HG02981 (cell line): ENCODE measurements at regions not wholly inside any gene's neighbourhood (a gene's known extent, or its start where the extent isn't known, plus 50 kb on each side); places are given as distances from the start of the nearest gene placed in this dataset.
"Not testable (repeated sequence)": the region's sequence is repeated elsewhere in the genome, so short reads cannot be mapped to it uniquely, and the experiment has no call there.

Source experiments
- ATAC-seq: cut with Tn5 transposase; IDR thresholded peaks from one replicate; pipeline ENCODE4 v1.9.1; 2021; ENCODE audit warnings: mild to moderate bottlenecking, moderate library complexity; ENCODE audit not compliant: unreplicated experiment

DNA sequence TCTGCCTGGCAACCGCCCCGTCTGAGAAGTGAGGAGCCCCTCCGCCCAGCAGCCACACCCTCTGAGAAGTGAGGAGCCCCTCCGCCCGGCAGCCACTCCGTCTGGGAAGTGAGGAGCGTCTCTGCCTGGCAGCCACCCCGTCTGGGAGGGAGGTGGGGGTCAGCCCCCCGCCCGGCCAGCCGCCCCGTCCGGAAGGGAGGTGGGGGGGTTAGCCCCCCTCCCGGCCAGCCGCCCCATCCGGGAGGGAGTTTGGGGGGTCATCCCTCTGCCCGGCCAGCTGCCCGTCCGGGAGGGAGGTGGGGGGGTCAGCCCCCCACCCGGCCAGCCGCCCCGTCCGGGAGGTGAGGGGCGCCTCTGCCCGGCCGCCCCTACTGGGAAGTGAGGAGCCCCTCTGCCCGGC is 269.0 kb downstream of the FAM72C start:
- ATAC-seq, result not testable (repeated sequence)

DNA sequence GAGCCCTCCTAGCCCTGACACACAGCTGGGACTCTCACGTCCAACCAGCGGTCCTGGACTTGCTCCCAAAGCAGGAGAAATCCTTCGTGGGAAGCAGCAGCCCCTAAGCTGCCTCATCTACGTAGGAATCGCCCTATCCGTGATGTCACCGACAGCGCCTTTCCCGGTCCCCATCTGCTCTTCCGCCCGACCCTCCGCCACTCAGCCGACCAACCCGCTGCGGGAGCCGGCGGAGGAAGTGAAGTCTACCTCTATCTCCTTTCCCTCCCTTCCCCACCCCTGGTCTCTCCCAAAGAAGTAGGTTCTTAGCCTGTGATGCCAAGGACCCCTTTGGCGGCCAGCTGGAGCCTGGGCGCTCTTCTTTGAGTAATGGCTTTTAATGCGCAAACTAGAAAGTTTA is 272.1 kb downstream of the FAM72C start:
- ATAC-seq, result no peak

GRCh38 chr1:143699115-143699514 is 272.7 kb downstream of the FAM72C start:
- ATAC-seq, result no peak

GRCh38 chr1:143698016-143698415 is 273.8 kb downstream of the FAM72C start:
- ATAC-seq, result no peak

DNA sequence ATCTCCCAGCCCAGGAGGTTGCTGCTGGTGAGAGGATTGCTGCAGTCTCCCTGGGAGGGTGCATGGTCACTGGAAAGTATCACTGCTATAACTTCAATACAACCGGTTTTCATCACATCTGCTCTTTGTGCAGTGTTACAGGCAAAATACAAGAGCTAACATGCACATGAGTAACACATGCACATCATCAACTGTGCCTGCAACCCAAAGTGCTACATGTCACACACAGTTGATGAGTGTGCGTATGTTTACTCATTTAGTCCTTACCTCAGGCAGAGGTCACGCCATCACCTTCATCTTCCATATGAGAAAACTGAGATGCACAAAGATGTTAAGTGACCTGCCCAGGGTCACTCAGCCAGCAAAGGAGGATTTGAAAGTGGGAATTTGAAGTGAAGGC is 277.7 kb downstream of the FAM72C start:
- ATAC-seq, result no peak

GRCh38 chr1:143691971-143692529 is 279.7 kb downstream of the FAM72C start:
- no peak for ATAC-seq

DNA sequence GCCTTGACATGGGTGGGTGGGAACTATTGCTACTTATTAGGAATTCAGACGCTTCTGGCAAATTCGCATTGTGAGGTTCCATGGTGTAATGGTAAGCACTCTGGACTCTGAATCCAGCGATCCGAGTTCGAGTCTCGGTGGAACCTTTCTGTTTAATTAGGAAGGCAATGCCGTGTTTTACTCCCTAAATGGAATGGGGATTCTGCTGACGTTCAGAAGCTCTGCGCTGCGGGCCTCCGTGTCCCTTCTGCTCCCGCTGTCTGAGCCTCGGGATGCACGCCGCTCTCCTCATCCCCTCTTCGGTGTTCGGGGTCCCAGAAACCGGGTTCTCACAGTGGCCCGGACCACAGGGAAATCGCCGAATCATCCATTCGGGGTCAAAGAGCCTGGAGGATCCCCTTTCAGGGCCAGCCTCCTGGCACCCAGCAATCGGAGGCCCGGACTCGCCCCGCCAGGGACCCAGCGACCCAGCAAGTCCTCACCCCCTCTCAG is 280.3 kb downstream of the FAM72C start:
- ATAC-seq, result no peak

- ATAC-seq, result no peak
These were observed 282.0 kb downstream of the FAM72C start for GRCh38 chr1:143689781-143690180.

- ATAC-seq, result no peak
These were observed 291.5 kb downstream of the FAM72C start for GRCh38 chr1:143680304-143680703.

DNA sequence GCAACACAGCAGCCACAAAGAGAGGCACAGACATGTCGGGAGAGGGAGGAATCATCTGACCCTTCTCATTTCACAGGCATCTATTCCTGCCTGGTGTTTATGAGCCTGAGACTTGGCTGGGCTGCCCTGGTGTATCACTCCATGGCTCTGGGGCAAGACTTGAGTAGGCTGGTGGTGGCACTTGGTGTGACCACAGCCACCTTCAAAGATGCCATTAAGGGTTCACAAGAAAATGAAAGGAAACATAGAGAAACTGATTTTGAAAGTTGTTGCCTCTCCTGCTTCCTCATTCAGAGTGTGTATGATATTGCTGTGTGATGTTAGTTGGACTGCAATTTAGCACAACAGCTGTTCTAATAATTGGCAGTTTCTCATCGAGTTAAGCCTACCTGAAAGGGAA is 298.8 kb downstream of the FAM72C start:
- ATAC-seq, result no peak

GRCh38 chr1:143667730-143668129 is 304.1 kb downstream of the FAM72C start:
- no peak for ATAC-seq

DNA sequence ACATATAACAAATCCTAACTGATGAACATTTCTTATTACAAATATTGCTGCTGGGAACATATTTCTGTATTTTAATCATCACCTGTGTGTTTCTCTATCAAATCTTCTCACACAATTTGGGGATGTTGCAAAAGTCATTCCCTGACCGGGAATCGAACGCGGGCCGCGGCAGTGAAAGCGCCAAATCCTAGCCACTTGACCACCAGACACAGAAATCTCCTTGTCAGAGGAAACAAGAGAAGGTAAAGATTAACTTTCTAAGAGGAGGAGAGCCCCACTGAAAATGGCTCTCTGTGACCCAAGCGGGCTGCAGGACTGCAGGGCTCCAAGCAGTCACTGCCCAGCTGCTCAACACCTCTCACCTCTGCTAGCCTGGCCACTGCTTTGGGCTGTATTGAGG is 304.9 kb downstream of the FAM72C start:
- no peak for ATAC-seq

- ATAC-seq, result no peak
These were observed 306.2 kb downstream of the FAM72C start for GRCh38 chr1:143665606-143666005.

GRCh38 chr1:143663056-143663455 is 308.7 kb downstream of the FAM72C start:
- ATAC-seq, result not testable (repeated sequence)

GRCh38 chr1:143661418-143662101 is 310.2 kb downstream of the FAM72C start:
- ATAC-seq, result no peak

DNA sequence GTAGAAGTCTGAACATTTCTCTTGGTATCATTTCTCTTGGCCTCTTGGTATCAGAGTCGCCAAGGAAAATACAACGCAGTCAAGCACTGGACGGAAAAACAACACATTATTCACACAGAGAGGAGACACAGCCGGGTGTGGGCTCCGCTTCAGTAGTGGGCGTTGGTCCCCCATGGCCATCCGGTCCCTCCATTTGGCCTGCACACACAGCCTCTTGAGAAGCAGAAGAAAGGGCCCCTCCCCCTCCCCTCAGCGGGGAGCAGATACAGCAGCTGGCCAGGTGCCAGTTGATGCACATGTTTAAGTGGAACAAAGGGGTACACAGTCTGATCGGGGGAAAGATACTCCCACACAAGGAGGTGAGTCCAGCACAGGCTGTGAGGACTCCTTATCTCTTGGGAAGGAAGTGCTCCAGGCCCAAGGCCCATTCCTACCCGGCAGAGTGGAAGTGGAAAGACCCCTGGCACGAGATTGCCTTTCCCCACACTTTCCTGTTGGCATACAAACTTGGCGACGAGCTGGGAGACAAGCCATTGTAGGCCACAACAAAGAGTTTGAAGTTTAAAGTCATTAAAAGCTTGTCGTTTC is 311.3 kb downstream of the FAM72C start:
- ATAC-seq, result no peak

- no peak for ATAC-seq
These were observed 318.4 kb downstream of the FAM72C start for GRCh38 chr1:143653429-143653802.

GRCh38 chr1:143652744-143653428 is 318.9 kb downstream of the FAM72C start:
- no peak for ATAC-seq

GRCh38 chr1:143652187-143652586 is 319.6 kb downstream of the FAM72C start:
- no peak for ATAC-seq

GRCh38 chr1:143651350-143651992 is 320.3 kb downstream of the FAM72C start:
- ATAC-seq, result no peak

GRCh38 chr1:143644035-143644434 is 327.8 kb downstream of the FAM72C start:
- ATAC-seq, result not testable (repeated sequence)
